ENCODE measurements at regions not wholly inside any gene's neighbourhood (a gene's known extent, or its start where the extent isn't known, plus 50 kb on each side); places are given as distances from the start of the nearest gene placed in this dataset.

DNA sequence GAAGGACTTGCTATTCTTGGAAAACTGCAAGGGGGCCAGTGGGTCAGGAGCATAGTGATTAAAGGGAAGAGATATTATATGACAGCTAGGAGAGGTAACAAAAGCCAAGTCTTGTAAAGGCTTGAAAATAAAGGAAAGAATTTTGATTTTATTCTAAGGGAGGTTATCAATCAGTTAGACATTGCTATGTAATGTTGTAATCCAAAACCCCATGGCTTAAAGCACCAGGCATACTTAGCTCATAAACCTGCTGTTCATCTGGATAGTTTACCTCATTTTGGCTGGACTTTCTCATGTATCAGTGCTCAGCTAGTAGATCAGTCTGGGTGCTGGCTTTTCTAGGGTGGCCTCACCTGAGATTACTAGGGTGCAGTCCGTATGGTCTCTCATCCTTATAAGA, 680.9 kb upstream of the LMO3 start:
- H3K4me1 Mint-ChIP-seq: peaks cover 0 to 4% of the 10 kb centered on the region in 2 experiments; a peak in 1 of 4 replicates
- Histone ChIP-seq H3K14ac (ENCODE audit: insufficient read depth, low read length) (no peak overlapping the region), H3K9ac (ENCODE audit: extremely low read depth, insufficient read length, low read length) (no peak overlapping the region), H3K79me1 (ENCODE audit: insufficient read depth, low read depth, low read length, poor library complexity, severe bottlenecking) (no peaks in the 10 kb centered on the region), H4K91ac (ENCODE audit: insufficient read length, low read depth, low read length) (no peak overlapping the region), H3K23me2 (ENCODE audit: insufficient read length, low read depth, low read length, poor library complexity, severe bottlenecking) (no peaks in the 10 kb centered on the region), H3K9me3 (ENCODE audit: control insufficient read depth, low read depth, low read length) (no peaks in the 10 kb centered on the region), H3K18ac (ENCODE audit: insufficient read length, low read depth, low read length) (no peak overlapping the region), H2BK5ac (ENCODE audit: insufficient read length, low read length) (no peak overlapping the region), H3K4me2 (ENCODE audit: insufficient read depth, insufficient read length, low read length) (no peak overlapping the region), H4K8ac (replicated peaks; ENCODE audit: insufficient read length, low read depth, low read length) (no peak overlapping the region), H3K27me3 (ENCODE audit: insufficient read depth, low read length) (no peaks in the 10 kb centered on the region), H2BK15ac (ENCODE audit: low read depth, low read length) (no peak overlapping the region), H3K56ac (ENCODE audit: insufficient read length, low read depth, low read length) (no peak overlapping the region), H3K4ac (ENCODE audit: low read depth, low read length) (no peak overlapping the region), H3K4me1 (ENCODE audit: insufficient read depth, low read length) (no peaks in the 10 kb centered on the region), H3K27ac (ENCODE audit: insufficient read length, low read depth, low read length) (no peak overlapping the region), H2BK20ac (ENCODE audit: low read depth, low read length, poor library complexity, severe bottlenecking) (no peak overlapping the region), H4K5ac (ENCODE audit: insufficient read length, low read depth, low read length) (no peak overlapping the region), H4K20me1 (ENCODE audit: control insufficient read depth, insufficient read depth, insufficient read length) (no peaks in the 10 kb centered on the region), H2AFZ (ENCODE audit: low read length) (no peak overlapping the region), H3K79me2 (ENCODE audit: insufficient read depth, low read length) (no peaks in the 10 kb centered on the region), H2AK5ac (ENCODE audit: insufficient read length, low read length) (no peak overlapping the region), H3K23ac (ENCODE audit: insufficient read length, low read depth, low read length) (no peak overlapping the region), H2BK120ac (ENCODE audit: low read depth, low read length, poor library complexity, severe bottlenecking) (no peak overlapping the region), H2BK12ac (ENCODE audit: insufficient read length, low read depth, low read length) (no peak overlapping the region), H3T11ph (ENCODE audit: low read length) (no peak overlapping the region)
- no peak overlapping the region for H3K27ac Mint-ChIP-seq
- peaks cover 0 to 34% (median 12%) of the 10 kb centered on the region in 3 experiments; a peak in 6 of 7 replicates for H3K36me3 Mint-ChIP-seq (ENCODE audit: insufficient read depth in 1 of 3, low read depth in 3 of 3)
- no peaks in the 10 kb centered on the region for H3K27me3 Mint-ChIP-seq (ENCODE audit: low read depth)
- DNase-seq: no peak
- peaks cover 30 to 34% of the 10 kb centered on the region in 2 experiments for H3K9me3 Mint-ChIP-seq
- WGBS (ENCODE audit: extremely low coverage, insufficient read length, low lambda C conversion rate): no CpG with 5 or more reads among the region's 1 CpG
- H3K4me3 Mint-ChIP-seq: no peak overlapping the region
- TF ChIP-seq, protein P1, sequence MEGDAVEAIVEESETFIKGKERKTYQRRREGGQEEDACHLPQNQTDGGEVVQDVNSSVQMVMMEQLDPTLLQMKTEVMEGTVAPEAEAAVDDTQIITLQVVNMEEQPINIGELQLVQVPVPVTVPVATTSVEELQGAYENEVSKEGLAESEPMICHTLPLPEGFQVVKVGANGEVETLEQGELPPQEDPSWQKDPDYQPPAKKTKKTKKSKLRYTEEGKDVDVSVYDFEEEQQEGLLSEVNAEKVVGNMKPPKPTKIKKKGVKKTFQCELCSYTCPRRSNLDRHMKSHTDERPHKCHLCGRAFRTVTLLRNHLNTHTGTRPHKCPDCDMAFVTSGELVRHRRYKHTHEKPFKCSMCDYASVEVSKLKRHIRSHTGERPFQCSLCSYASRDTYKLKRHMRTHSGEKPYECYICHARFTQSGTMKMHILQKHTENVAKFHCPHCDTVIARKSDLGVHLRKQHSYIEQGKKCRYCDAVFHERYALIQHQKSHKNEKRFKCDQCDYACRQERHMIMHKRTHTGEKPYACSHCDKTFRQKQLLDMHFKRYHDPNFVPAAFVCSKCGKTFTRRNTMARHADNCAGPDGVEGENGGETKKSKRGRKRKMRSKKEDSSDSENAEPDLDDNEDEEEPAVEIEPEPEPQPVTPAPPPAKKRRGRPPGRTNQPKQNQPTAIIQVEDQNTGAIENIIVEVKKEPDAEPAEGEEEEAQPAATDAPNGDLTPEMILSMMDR (conservative IDR thresholded peaks at IDR 0.05): no peak
